ENCODE measurements at regions not wholly inside any gene's neighbourhood (a gene's known extent, or its start where the extent isn't known, plus 50 kb on each side); places are given as distances from the start of the nearest gene placed in this dataset.

GRCh38 chr14:81679226-81679625 is 145.6 kb upstream of the SEL1L start:
- POLR2A ChIA-PET: no interaction called here
- Histone ChIP-seq H3K27ac (ENCODE audit: low read depth, low read length) (no peak overlapping the region), H3K4me3 (ENCODE audit: low read depth, low read length) (no peak overlapping the region), H3K9me3 (ENCODE audit: control insufficient read depth, insufficient read depth, low read length) (peaks cover 22% of the 10 kb centered on the region), H3K27me3 (ENCODE audit: control insufficient read depth, insufficient read depth, low read length) (no peaks in the 10 kb centered on the region)
- TF ChIP-seq, protein P1, sequence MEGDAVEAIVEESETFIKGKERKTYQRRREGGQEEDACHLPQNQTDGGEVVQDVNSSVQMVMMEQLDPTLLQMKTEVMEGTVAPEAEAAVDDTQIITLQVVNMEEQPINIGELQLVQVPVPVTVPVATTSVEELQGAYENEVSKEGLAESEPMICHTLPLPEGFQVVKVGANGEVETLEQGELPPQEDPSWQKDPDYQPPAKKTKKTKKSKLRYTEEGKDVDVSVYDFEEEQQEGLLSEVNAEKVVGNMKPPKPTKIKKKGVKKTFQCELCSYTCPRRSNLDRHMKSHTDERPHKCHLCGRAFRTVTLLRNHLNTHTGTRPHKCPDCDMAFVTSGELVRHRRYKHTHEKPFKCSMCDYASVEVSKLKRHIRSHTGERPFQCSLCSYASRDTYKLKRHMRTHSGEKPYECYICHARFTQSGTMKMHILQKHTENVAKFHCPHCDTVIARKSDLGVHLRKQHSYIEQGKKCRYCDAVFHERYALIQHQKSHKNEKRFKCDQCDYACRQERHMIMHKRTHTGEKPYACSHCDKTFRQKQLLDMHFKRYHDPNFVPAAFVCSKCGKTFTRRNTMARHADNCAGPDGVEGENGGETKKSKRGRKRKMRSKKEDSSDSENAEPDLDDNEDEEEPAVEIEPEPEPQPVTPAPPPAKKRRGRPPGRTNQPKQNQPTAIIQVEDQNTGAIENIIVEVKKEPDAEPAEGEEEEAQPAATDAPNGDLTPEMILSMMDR (IDR thresholded peaks at IDR 0.05; ENCODE audit: low read depth, low read length): no peak
- no peak for DNase-seq (ENCODE audit: low read depth, low spot score)
- CTCF ChIA-PET: no interaction called here

- H3K4me3 ChIP-seq (ENCODE audit: low read depth, low read length): no peak overlapping the region
- POLR2A ChIA-PET: no interaction called here
- no peak for DNase-seq (ENCODE audit: low read depth, low spot score)
- peaks cover 22% of the 10 kb centered on the region for H3K9me3 ChIP-seq (ENCODE audit: control insufficient read depth, insufficient read depth, low read length)
- CTCF ChIA-PET: no interaction called here
- H3K27ac ChIP-seq (ENCODE audit: low read depth, low read length): no peak overlapping the region
- TF ChIP-seq, protein P1 (IDR thresholded peaks at IDR 0.05; ENCODE audit: low read depth, low read length): no peak
- no peaks in the 10 kb centered on the region for H3K27me3 ChIP-seq (ENCODE audit: control insufficient read depth, insufficient read depth, low read length)
Observed at GRCh38 chr14:81681541-81681940, 147.9 kb upstream of the SEL1L start.

GRCh38 chr14:81682134-81682533 is 148.5 kb upstream of the SEL1L start:
- ChIA-PET CTCF (no interaction called here), POLR2A (no interaction called here)
- peaks cover 19% of the 10 kb centered on the region for H3K9me3 ChIP-seq (ENCODE audit: control insufficient read depth, insufficient read depth, low read length)
- H3K27ac ChIP-seq (ENCODE audit: low read depth, low read length): no peak overlapping the region
- TF ChIP-seq, protein P1 (IDR thresholded peaks at IDR 0.05; ENCODE audit: low read depth, low read length): no peak
- no peak for DNase-seq (ENCODE audit: low read depth, low spot score)
- H3K27me3 ChIP-seq (ENCODE audit: control insufficient read depth, insufficient read depth, low read length): no peaks in the 10 kb centered on the region
- no peak overlapping the region for H3K4me3 ChIP-seq (ENCODE audit: low read depth, low read length)

- ChIA-PET CTCF (no interaction called here), POLR2A (no interaction called here)
- TF ChIP-seq, protein P1 (IDR thresholded peaks at IDR 0.05; ENCODE audit: low read depth, low read length): no peak
- Histone ChIP-seq H3K4me3 (ENCODE audit: low read depth, low read length) (no peak overlapping the region), H3K9me3 (ENCODE audit: control insufficient read depth, insufficient read depth, low read length) (peaks cover 20% of the 10 kb centered on the region), H3K27ac (ENCODE audit: low read depth, low read length) (no peak overlapping the region), H3K27me3 (ENCODE audit: control insufficient read depth, insufficient read depth, low read length) (no peaks in the 10 kb centered on the region)
- DNase-seq (ENCODE audit: low read depth, low spot score): no peak
Observed at GRCh38 chr14:81682701-81683100, 149.0 kb upstream of the SEL1L start.

DNA sequence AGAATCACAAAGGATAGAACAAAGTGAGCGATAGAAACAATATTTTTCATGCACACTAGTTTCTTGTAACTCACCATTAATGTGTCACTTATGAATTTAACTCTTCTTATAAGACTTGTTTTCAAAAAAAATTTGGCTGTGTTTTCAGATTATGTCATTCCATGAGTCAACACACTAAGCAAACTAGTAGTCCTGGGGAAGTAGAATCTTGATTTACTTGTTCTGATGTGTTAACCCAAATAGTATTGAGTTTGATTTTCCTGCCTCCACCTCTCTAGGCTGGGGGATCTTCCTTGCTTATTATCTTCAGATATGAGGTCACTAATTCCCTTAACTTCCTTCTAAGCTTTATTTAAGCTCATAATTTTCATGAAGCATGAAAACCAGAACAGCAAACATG is 151.0 kb upstream of the SEL1L start:
- Histone ChIP-seq H3K27me3 (ENCODE audit: control insufficient read depth, insufficient read depth, low read length) (no peaks in the 10 kb centered on the region), H3K9me3 (ENCODE audit: control insufficient read depth, insufficient read depth, low read length) (peaks cover 7% of the 10 kb centered on the region), H3K27ac (ENCODE audit: low read depth, low read length) (no peak overlapping the region), H3K4me3 (ENCODE audit: low read depth, low read length) (no peak overlapping the region)
- ChIA-PET POLR2A (no interaction called here), CTCF (no interaction called here)
- TF ChIP-seq, protein P1 (IDR thresholded peaks at IDR 0.05; ENCODE audit: low read depth, low read length): no peak
- no peak for DNase-seq (ENCODE audit: low read depth, low spot score)
